Fibroblast of peridontal ligament (primary cell): ENCODE measurements at regions not wholly inside any gene's neighbourhood (a gene's known extent, or its start where the extent isn't known, plus 50 kb on each side); places are given as distances from the start of the nearest gene placed in this dataset.

Source experiments
- DNase-seq: peaks from one replicate; pipeline ENCODE4 v3.0.0-alpha.2; 2010; ENCODE audit errors: extremely low read depth

DNA sequence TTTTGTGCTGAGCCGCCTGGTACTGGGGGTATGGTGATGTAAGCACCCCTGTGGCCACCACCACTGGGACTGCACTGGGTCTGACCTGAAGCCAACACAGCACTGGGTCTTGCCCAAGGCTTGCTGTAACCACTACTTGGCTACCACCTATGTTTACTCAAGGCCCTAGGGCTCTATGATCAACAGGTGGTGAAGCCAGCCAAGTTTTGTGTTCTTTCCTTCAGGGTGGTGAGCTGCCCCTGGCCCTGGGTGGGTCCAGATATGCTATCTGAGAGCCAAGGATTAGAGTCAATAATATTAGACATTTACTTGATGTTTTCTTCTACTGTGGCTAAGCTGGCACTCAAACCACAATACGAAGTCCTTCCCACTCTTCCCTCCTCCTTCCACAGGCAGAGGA lies 55.1 kb upstream of the PAGE4 start:
- DNase-seq, result no peak

DNA sequence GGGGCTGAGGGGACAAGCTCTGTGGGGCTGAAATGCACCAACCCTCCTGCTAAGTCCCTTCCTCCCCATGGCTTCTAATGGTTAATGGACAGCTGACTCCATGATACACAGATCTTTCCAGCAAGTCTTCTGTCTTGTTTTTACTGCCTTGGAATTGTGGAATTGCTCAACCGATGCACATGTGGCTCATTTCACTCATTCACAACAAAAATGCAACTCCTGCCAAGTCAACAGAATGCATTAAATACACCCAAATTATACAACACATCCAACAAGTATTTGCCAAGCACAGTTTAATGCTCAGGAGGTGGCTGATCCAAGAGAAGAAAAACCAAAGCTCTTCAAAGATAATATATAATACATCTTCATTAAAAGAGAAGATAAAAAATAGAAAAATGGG lies 61.9 kb upstream of the PAGE4 start:
- no peak for DNase-seq

DNA sequence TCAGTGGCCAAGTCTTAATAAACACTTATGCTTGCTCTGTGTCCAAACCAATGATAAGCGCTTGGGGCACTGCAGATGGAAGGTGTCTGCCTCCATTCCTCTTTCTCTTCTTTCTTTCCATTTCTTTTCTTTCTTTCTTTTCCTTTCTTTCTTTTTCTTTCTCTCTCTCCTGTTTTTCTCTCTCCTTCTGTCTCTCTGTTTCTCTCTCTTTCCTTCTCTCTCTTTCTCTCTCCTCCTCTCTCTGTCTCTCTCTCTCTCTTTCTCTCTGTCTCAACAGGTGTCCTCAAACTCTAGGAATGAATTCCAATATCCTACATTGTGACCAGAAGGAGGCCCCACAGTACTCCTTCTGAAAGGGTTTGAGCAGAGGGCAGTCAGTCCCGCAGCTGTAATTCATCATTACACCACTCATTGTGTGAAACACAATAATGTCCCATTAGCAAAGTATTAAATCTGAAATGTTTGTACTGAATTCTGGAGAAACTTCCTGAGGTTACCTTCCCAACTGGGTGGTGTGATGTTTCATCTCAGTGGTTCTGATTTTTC lies 66.5 kb upstream of the PAGE1 start:
- no peak for DNase-seq

DNA sequence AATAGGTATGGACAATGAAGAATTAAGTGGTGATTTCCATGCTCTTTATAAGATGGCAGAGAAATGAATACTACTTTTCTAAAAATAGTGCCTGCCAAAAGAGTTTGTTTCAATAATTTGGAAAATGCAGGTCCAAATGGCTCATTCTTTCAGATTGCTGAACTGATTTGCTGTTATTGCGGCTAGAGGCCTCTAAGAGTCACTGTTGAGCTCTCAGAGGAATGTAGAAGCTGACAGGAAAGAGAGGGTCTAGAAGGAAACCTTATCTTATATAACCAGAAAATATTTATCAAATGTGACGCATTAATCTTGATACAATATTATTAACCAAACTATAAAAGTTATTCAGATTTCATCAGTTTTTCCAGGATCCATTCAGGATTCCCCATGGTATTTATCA lies 65.7 kb upstream of the PAGE1 start:
- peak; percentile 5 for DNase-seq

DNA sequence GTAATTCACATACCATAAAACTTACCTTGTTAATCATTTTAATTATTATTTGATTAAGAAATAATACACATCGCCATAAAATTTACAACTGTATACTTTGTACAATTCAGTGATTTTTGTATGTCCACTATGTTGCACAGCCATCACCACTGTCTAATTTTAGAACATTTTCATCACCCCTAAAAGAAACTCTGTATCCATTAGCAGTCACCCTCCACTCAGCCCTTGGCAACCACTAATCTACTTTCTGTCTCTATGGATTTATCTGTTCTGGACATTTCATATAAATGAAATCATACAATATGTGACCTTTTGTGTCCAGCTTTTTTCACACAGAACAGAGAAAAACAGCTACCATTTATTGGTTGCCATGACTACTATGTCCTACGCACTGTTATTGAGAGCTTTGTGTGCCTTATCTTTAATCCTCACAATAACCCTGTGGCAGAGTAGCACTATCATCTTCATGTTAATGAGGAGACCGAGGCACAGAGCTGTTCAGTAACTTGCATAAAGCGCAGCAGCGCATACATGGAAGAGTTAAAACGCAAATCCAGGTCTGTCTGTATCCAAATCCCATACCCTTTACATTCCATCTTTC lies 64.6 kb upstream of the PAGE1 start:
- no peak for DNase-seq

DNA sequence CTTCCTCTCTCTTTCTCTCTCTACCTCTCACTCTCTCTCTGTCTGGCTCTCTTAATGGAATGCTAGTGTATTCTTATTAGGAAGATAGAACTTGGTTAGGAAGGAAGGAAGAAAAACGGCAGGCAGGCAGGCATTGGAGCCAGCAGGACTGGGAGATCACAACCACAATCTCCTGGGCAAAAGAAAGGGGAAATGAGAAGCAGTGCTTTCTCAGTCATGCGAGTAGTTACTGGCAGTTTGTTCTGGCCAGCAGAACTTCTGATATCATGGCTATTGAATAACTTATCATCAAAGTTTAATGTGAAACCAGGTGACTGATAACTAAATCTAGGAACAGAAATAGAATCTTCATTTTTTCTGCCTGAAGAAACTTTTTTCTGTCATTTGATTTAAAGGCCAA lies 60.9 kb upstream of the PAGE1 start:
- DNase-seq, result no peak

DNA sequence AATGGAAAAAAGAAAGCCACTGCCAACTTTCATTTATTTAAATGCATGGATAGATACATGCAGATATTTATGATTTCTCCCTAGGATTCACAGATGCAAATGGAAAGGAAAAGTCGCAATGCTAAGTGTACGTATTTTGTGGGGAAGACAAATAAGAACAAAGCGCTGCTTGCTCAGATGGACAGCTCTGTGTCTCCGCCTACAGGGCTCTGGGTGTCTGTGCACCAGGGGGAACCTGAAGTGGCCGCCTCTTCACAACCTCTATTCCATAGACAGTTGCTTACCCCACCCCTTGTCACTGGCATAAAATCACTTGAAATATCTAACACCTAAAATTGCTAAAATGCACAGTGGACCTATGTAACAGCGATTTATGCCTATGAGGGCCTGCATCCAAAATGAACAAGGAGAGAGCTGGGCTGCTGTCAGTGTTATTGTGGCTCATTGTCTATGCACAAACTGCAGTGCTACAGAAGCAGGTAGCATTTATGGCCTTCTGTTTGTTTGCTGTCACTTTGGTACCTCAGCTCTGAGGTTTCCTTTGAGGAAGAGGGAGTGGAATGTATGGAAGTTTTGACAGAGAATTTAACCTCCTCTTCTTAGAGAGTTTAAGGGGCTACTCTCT lies 58.6 kb upstream of the PAGE1 start:
- DNase-seq, result peak; percentile 40

DNA sequence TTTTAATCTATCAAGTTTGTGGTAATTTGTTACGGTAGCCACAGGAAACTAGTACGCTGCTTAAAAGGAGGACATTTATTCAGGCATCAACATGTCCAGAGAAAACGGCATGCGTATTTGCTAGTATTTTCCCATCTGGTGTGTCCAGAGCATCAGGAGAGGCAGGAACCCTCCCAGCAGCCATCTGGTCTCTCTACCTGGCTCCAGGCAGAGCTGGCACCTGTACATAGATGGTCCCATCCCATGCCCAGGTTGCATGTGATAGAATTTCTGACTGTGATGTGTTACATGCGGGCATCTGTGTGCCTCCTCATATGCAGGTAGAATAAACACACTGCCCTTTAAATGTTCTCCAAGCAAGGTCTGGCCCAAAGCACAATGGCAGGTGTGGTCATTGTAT lies 57.9 kb upstream of the PAGE1 start:
- no peak for DNase-seq

DNA sequence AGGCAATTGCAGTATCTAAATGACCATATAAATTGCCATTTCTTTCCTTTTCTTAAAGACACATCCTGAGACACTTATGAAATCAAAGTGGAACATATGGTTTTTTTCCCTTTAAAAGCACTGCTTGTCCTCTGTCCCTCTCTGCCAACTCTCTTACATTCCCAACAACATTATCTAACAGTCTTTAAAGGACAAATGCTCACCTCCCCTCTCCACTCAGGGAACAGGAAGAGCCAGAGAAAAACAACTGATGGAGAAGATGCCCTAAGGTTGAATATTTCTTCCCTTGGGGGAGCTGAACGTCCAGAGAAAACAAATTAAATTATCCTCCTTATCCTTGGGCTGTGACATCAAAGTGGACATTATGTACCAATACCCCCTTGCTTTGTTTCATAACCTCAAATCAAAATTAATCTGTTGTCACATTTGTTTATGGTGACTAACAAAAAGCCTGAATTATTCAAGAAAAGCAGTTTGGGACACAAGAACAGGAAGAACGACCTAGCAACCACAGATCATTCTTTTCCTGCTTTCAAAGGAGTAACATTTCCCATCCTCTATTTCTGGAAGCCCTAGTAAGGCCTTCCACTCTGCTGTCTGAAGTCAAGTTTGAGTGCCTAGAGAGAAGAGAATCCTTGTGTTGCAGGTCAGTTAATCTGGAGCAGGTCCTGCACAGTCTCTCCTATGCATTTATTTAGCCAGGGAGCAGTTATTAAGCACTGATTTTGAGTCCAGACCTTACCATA lies 52.6 kb upstream of the PAGE1 start:
- DNase-seq, result no peak

DNA sequence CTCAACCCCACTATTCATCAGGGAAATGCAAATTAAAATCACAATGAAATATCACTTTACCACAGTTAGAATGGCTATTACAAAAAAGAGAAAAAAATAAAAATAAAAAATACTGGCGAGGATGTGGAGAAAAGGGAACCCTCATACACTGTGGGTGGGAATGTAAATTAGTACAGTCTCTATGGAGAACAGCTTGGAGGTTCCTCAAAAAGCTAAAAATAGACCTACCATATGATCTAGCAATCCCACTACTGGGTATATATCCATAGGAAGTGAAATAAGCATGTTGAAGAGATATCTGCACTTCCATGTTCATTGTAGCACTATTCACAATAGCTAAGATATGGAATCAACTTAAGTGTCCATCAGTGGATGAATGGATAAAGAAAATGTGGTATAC lies 50.5 kb upstream of the PAGE1 start:
- DNase-seq, result no peak
